B cell (primary cell): ENCODE measurements at regions not wholly inside any gene's neighbourhood (a gene's known extent, or its start where the extent isn't known, plus 50 kb on each side); places are given as distances from the start of the nearest gene placed in this dataset.

Experiments used
- ATAC-seq: fragments of 200-7000 bp; cut with Tn5 transposase; one replicate; pipeline ENCODE4 v1.10.0; 2021; ENCODE audit warnings: low read depth, mild to moderate bottlenecking, moderate number of reproducible peaks, moderate library complexity
- CTCF ChIA-PET: fragments of 350-600 bp; sonication (Branson Sonifier 250); formaldehyde crosslinking; loops from one replicate; lab custom pipeline; 2021; ENCODE audit warnings: antibody characterized with exemption, inconsistent platforms; lab: Charles Lee
- POLR2A ChIA-PET: fragments of 350-600 bp; sonication (Branson Sonifier 250); formaldehyde crosslinking; loops from one replicate; lab custom pipeline; 2021; ENCODE audit warnings: antibody characterized with exemption; lab: Charles Lee
- DNase-seq: peaks from one replicate; pipeline ENCODE4 v3.0.0; 2013
- H2AFZ ChIP-seq: 2 replicates; pipeline ENCODE4 v1.6.1; 2012; ENCODE audit warnings: mild to moderate bottlenecking, low read depth, low read length; ENCODE audit not compliant: insufficient read depth, poor library complexity, severe bottlenecking
- H3K27ac ChIP-seq, 2 donors: 1 replicate in 1 of 2; 2 replicates in 1 of 2; pipeline ENCODE4 v1.5.1; 2012 to 2013; ENCODE audit warnings: low read length in 2 of 2, mild to moderate bottlenecking in 2 of 2, moderate library complexity in 1 of 2
- H3K27me3 ChIP-seq, 4 experiments: fragments of 200-600 bp in 1 of 4; sonication (generic) in 1 of 4; replicated peaks in 1 of 4; 1 replicate in 2 of 4; 2 replicates in 2 of 4; pipeline versions ENCODE4 v1.6.1 to v1.7.0; 2013 to 2016; ENCODE audit warnings: low read length in 3 of 4, mild to moderate bottlenecking in 2 of 4, mixed read lengths in 1 of 4, moderate library complexity in 1 of 4; ENCODE audit not compliant: insufficient read depth in 4 of 4, control insufficient read depth in 3 of 4; ENCODE audit errors: control extremely low read depth in 1 of 4
- H3K36me3 ChIP-seq, 2 experiments: replicated peaks in 1 of 2; 1 replicate in 1 of 2; 2 replicates in 1 of 2; pipeline versions ENCODE4 v1.6.1 to v1.7.1; 2013; ENCODE audit warnings: low read length in 1 of 2; ENCODE audit not compliant: insufficient read depth in 2 of 2, control insufficient read depth in 1 of 2; ENCODE audit errors: control extremely low read depth in 1 of 2, extremely low read depth in 1 of 2
- H3K4me1 ChIP-seq, 2 donors: fragments of 200-600 bp in 1 of 2; sonication (generic) in 1 of 2; 1 replicate in 1 of 2; 2 replicates in 1 of 2; pipeline versions ENCODE4 v1.5.1 to v1.6.1; 2013 to 2017; ENCODE audit warnings: low read length in 2 of 2; ENCODE audit not compliant: control insufficient read depth in 2 of 2, insufficient read depth in 2 of 2
- H3K4me2 ChIP-seq: replicated peaks from 2 replicates; pipeline ENCODE3; 2012; ENCODE audit warnings: mild to moderate bottlenecking, low read depth, low read length; ENCODE audit not compliant: poor library complexity, severe bottlenecking
- H3K4me3 ChIP-seq, 5 experiments: fragments of 200-600 bp in 1 of 5; sonication (generic) in 1 of 5; 1 replicate in 3 of 5; 2 replicates in 2 of 5; pipeline versions ENCODE4 v1.5.1 to v1.7.0; 2011 to 2016; ENCODE audit warnings: low read length in 4 of 5, mild to moderate bottlenecking in 4 of 5, low read depth in 2 of 5, control low read depth in 1 of 5, moderate library complexity in 1 of 5; ENCODE audit not compliant: insufficient read depth in 1 of 5; ENCODE audit errors: control extremely low read depth in 1 of 5, extremely low read depth in 1 of 5
- H3K79me2 ChIP-seq: fragments of 200-600 bp; sonication (generic); one replicate; pipeline ENCODE4 v1.6.0; 2016; ENCODE audit warnings: low read length; ENCODE audit not compliant: control insufficient read depth, insufficient read depth
- H3K9ac ChIP-seq: fragments of 200-600 bp; sonication (generic); 2 replicates; pipeline ENCODE4 v1.6.1; 2017; ENCODE audit warnings: mild to moderate bottlenecking, low read length, moderate library complexity
- H3K9me3 ChIP-seq, 3 donors: one replicate each; pipeline versions ENCODE4 v1.6.1 to v1.7.1; 2013; ENCODE audit warnings: low read length in 2 of 3; ENCODE audit not compliant: control insufficient read depth in 2 of 3, insufficient read depth in 1 of 3; ENCODE audit errors: control extremely low read depth in 1 of 3
- H4K20me1 ChIP-seq: 2 replicates; pipeline ENCODE4 v1.6.0; 2012; ENCODE audit warnings: mild to moderate bottlenecking, low read length; ENCODE audit not compliant: insufficient read depth, control insufficient read depth, poor library complexity, severe bottlenecking
- H3K27ac Mint-ChIP-seq: one replicate; pipeline ENCODE4 v1.8.0; 2021; ENCODE audit warnings: mixed read lengths
- H3K27me3 Mint-ChIP-seq: one replicate; pipeline ENCODE4 v1.8.0; 2021; ENCODE audit warnings: mixed read lengths
- H3K4me1 Mint-ChIP-seq: one replicate; pipeline ENCODE4 v1.8.0; 2021; ENCODE audit warnings: mixed read lengths
- H3K4me3 Mint-ChIP-seq: one replicate; pipeline ENCODE4 v1.8.0; 2021; ENCODE audit warnings: mixed read lengths
- H3K9me3 Mint-ChIP-seq: one replicate; pipeline ENCODE4 v1.8.0; 2022; ENCODE audit warnings: mixed read lengths; ENCODE audit not compliant: insufficient read depth
- EZH2 ChIP-seq: IDR thresholded peaks from 2 replicates; pipeline ENCODE4 v1.6.1; 2012; ENCODE audit warnings: borderline replicate concordance, low read depth, mild to moderate bottlenecking, moderate library complexity, low read length; ENCODE audit not compliant: insufficient read depth, poor library complexity, severe bottlenecking
- WGBS: methylation state at CpG from one replicate; pipeline ENCODE4 v1.1.5; 2013; ENCODE audit warnings: missing lambda C conversion rate; ENCODE audit not compliant: insufficient coverage; 5-methylcytosine and 5-hydroxymethylcytosine counted together
- intact Hi-C: fragments of 100-400 bp; cut with micrococcal nuclease; formaldehyde crosslinking; loops from one replicate; pipeline ENCODE4 v1.10.0; 2022
- TF ChIP-seq, protein P1 (sequence below): fragments of 200-600 bp; IDR thresholded peaks from one replicate; pipeline ENCODE4 v1.8.0; 2022; ENCODE audit warnings: antibody characterized with exemption, mild to moderate bottlenecking

DNA sequence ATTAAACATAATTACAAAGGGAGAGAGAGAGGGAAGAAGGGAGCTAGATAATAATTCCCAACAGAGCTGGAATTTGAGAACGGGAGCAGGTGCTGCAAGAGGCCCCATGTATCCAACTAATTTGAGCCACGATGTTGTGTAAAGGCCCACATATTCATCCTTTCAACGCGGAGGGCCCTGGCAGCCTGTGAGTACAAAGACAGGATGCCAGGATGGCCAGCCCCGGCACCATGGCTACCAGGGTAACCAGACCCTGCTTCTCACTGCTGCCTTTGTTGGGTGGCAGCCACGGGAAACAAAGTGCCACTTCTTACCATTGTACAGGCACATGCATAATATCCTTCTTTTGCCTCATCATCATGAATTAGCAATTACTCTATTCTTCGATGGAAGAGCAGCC lies 492.0 kb upstream of the NRSN1 start:
- Histone ChIP-seq H2AFZ (no peak overlapping the region), H3K9ac (no peak overlapping the region), H3K4me1 (no peaks in the 10 kb centered on the region), H3K9me3 (peaks cover 0 to 3% (median 0%) of the 10 kb centered on the region in 3 donors), H3K36me3 (no peaks in the 10 kb centered on the region), H3K27ac (no peak overlapping the region), H3K27me3 (no peaks in the 10 kb centered on the region), H3K4me3 (no peak overlapping the region), H3K4me2 (no peak overlapping the region), H4K20me1 (no peaks in the 10 kb centered on the region), H3K79me2 (no peaks in the 10 kb centered on the region)
- no peaks in the 10 kb centered on the region for H3K4me1 Mint-ChIP-seq
- 89% methylated on average over 6 of the region's 7 CpGs for WGBS
- ChIA-PET POLR2A (no interaction called here), CTCF (no interaction called here)
- DNase-seq (no peak), ATAC-seq (no peak)
- TF ChIP-seq, protein P1, sequence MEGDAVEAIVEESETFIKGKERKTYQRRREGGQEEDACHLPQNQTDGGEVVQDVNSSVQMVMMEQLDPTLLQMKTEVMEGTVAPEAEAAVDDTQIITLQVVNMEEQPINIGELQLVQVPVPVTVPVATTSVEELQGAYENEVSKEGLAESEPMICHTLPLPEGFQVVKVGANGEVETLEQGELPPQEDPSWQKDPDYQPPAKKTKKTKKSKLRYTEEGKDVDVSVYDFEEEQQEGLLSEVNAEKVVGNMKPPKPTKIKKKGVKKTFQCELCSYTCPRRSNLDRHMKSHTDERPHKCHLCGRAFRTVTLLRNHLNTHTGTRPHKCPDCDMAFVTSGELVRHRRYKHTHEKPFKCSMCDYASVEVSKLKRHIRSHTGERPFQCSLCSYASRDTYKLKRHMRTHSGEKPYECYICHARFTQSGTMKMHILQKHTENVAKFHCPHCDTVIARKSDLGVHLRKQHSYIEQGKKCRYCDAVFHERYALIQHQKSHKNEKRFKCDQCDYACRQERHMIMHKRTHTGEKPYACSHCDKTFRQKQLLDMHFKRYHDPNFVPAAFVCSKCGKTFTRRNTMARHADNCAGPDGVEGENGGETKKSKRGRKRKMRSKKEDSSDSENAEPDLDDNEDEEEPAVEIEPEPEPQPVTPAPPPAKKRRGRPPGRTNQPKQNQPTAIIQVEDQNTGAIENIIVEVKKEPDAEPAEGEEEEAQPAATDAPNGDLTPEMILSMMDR, result no peak
- no peak for TF ChIP-seq EZH2
- H3K27me3 Mint-ChIP-seq, result no peaks in the 10 kb centered on the region
- H3K4me3 Mint-ChIP-seq, result no peak overlapping the region
- H3K9me3 Mint-ChIP-seq, result peaks cover 2% of the 10 kb centered on the region
- intact Hi-C loops, result no loop called here
- H3K27ac Mint-ChIP-seq, result no peak overlapping the region

DNA sequence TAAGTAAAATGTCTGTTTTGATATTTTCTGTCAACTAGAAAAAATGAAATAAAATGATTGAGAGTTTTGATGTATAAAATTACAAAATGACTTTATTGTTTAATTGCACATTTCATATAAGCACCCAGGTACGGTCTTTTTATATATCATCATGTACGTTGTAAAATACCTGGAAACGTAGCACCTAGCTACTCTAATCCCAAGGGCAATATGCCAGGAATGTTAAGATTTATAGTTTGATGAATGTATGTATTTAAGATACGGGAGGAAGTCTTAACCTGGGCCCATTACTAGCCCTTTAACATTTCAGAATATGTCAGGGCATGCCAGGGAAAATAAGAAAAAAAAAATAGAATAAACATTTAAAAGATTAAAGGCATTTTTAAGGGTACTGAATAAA lies 490.9 kb upstream of the NRSN1 start:
- ChIA-PET POLR2A (no interaction called here), CTCF (no interaction called here)
- H3K27ac Mint-ChIP-seq, result no peak overlapping the region
- no CpG with 5 or more reads among the region's 4 CpGs for WGBS
- Histone ChIP-seq H3K9me3 (peaks cover 0 to 3% (median 0%) of the 10 kb centered on the region in 3 donors), H3K4me2 (no peak overlapping the region), H3K9ac (no peak overlapping the region), H3K4me1 (no peaks in the 10 kb centered on the region), H3K4me3 (no peak overlapping the region), H2AFZ (no peak overlapping the region), H3K27me3 (no peaks in the 10 kb centered on the region), H4K20me1 (no peaks in the 10 kb centered on the region), H3K27ac (no peak overlapping the region), H3K36me3 (no peaks in the 10 kb centered on the region), H3K79me2 (no peaks in the 10 kb centered on the region)
- H3K4me1 Mint-ChIP-seq, result no peaks in the 10 kb centered on the region
- DNase-seq (no peak), ATAC-seq (no peak)
- no peaks in the 10 kb centered on the region for H3K27me3 Mint-ChIP-seq
- intact Hi-C loops, result no loop called here
- H3K9me3 Mint-ChIP-seq, result peaks cover 5% of the 10 kb centered on the region
- TF ChIP-seq EZH2, result no peak
- TF ChIP-seq, protein P1, result no peak
- H3K4me3 Mint-ChIP-seq, result no peak overlapping the region
